GM23338 (cell line): ENCODE measurements at regions not wholly inside any gene's neighbourhood (a gene's known extent, or its start where the extent isn't known, plus 50 kb on each side); places are given as distances from the start of the nearest gene placed in this dataset.

Source experiments
- ATAC-seq: fragments of 200-7000 bp; cut with Tn5 transposase; 3 replicates; pipeline ENCODE4 v1.9.1; 2020
- DNase-seq: peaks from one replicate; pipeline ENCODE4 v3.0.0-alpha.2; 2015; ENCODE audit warnings: low spot score
- H2AFZ ChIP-seq: fragments of 200-600 bp; sonication (generic); 2 replicates; pipeline ENCODE4 v1.8.0; 2016; ENCODE audit warnings: antibody characterized with exemption, mild to moderate bottlenecking, moderate library complexity
- H3F3A ChIP-seq: fragments of 200-600 bp; sonication (generic); replicated peaks from 2 replicates; pipeline ENCODE4 v1.8.0; 2017; ENCODE audit warnings: antibody characterized with exemption, mixed run types, low read depth
- H3K27ac ChIP-seq: fragments of 200-600 bp; sonication (generic); 2 replicates; pipeline ENCODE4 v1.6.1; 2016; ENCODE audit warnings: low read depth
- H3K27me3 ChIP-seq: fragments of 200-600 bp; sonication (generic); 2 replicates; pipeline ENCODE4 v1.8.0; 2016; ENCODE audit warnings: mild to moderate bottlenecking, mixed run types, moderate library complexity; ENCODE audit not compliant: insufficient read depth
- H3K36me3 ChIP-seq: fragments of 200-600 bp; sonication (generic); 2 replicates; pipeline ENCODE4 v1.8.0; 2016; ENCODE audit warnings: mild to moderate bottlenecking; ENCODE audit not compliant: insufficient read depth
- H3K4me1 ChIP-seq: fragments of 200-600 bp; sonication (generic); 2 replicates; pipeline ENCODE4 v1.8.0; 2016; ENCODE audit warnings: mild to moderate bottlenecking, moderate library complexity; ENCODE audit not compliant: insufficient read depth
- H3K4me2 ChIP-seq: fragments of 200-600 bp; sonication (generic); 2 replicates; pipeline ENCODE4 v1.7.1; 2017; ENCODE audit warnings: mixed run types
- H3K4me3 ChIP-seq: fragments of 200-600 bp; sonication (generic); 2 replicates; pipeline ENCODE4 v1.6.1; 2016; ENCODE audit warnings: mixed run types
- H3K79me2 ChIP-seq: fragments of 200-600 bp; sonication (generic); replicated peaks from 2 replicates; pipeline ENCODE4 v1.8.0; 2017; ENCODE audit warnings: mild to moderate bottlenecking; ENCODE audit not compliant: insufficient read depth
- H3K9me2 ChIP-seq: fragments of 200-600 bp; sonication (generic); 2 replicates; pipeline ENCODE4 v1.8.0; 2017; ENCODE audit not compliant: insufficient read depth
- H4K20me1 ChIP-seq: fragments of 200-600 bp; sonication (generic); replicated peaks from 2 replicates; pipeline ENCODE4 v1.8.0; 2017; ENCODE audit warnings: mild to moderate bottlenecking; ENCODE audit not compliant: insufficient read depth
- H3K27ac Mint-ChIP-seq: 2 replicates; pipeline ENCODE4 v1.8.0; 2020; ENCODE audit warnings: inconsistent platforms, mild to moderate bottlenecking, moderate library complexity, mixed read lengths
- H3K27me3 Mint-ChIP-seq: 3 replicates; pipeline ENCODE4 v1.8.0; 2022; ENCODE audit warnings: low read depth, mild to moderate bottlenecking, moderate library complexity, mixed read lengths, inconsistent platforms; ENCODE audit not compliant: insufficient read depth, poor library complexity
- H3K36me3 Mint-ChIP-seq: 3 replicates; pipeline ENCODE4 v1.8.0; 2021; ENCODE audit warnings: low read depth, mild to moderate bottlenecking, inconsistent platforms, moderate library complexity, mixed read lengths
- H3K4me1 Mint-ChIP-seq: 3 replicates; pipeline ENCODE4 v1.8.0; 2020; ENCODE audit warnings: mild to moderate bottlenecking, inconsistent platforms, mixed read lengths
- H3K4me3 Mint-ChIP-seq: 3 replicates; pipeline ENCODE4 v1.8.0; 2021; ENCODE audit warnings: moderate library complexity, mild to moderate bottlenecking, inconsistent platforms, mixed read lengths
- H3K9me3 Mint-ChIP-seq: 3 replicates; pipeline ENCODE4 v1.8.0; 2020; ENCODE audit warnings: moderate library complexity, mild to moderate bottlenecking, inconsistent platforms, mixed read lengths
- CREB1 ChIP-seq: fragments of 250-450 bp; sonication (Bioruptor Pico); IDR thresholded peaks from 2 replicates; pipeline ENCODE4 v1.5.0; 2020; ENCODE audit warnings: low read depth, mild to moderate bottlenecking, moderate library complexity
- EZH2 ChIP-seq: fragments of 200-600 bp; sonication (generic); IDR thresholded peaks from one replicate; pipeline ENCODE4 v1.8.0; 2017; ENCODE audit warnings: antibody characterized with exemption, mild to moderate bottlenecking, low read depth; ENCODE audit not compliant: unreplicated experiment
- EZH2phosphoT487 ChIP-seq: fragments of 200-600 bp; sonication (generic); IDR thresholded peaks from one replicate; pipeline ENCODE4 v1.8.1; 2018; ENCODE audit warnings: antibody characterized with exemption; ENCODE audit not compliant: unreplicated experiment
- JUNB ChIP-seq: IDR thresholded peaks from one replicate; pipeline ENCODE4 v1.6.1; 2016; ENCODE audit warnings: antibody characterized with exemption; ENCODE audit not compliant: unreplicated experiment
- NANOG ChIP-seq: IDR thresholded peaks from 2 replicates; pipeline ENCODE4 v1.6.1; 2016; ENCODE audit warnings: antibody characterized with exemption, borderline replicate concordance
- POLR2AphosphoS5 ChIP-seq: IDR thresholded peaks from 2 replicates; pipeline ENCODE4 v1.6.1; 2016; ENCODE audit warnings: antibody characterized with exemption, low read depth
- STAT1 ChIP-seq: IDR thresholded peaks from one replicate; pipeline ENCODE4 v1.6.1; 2016; ENCODE audit warnings: antibody characterized with exemption; ENCODE audit not compliant: unreplicated experiment
- ZNF114 ChIP-seq: fragments of 250-450 bp; sonication (Bioruptor Pico); IDR thresholded peaks from 2 replicates; pipeline ENCODE4 v1.5.0; 2020; ENCODE audit warnings: mild to moderate bottlenecking, moderate library complexity
- ZNF331 ChIP-seq: fragments of 250-450 bp; sonication (Bioruptor Pico); IDR thresholded peaks from 2 replicates; pipeline ENCODE4 v1.5.0; 2020; ENCODE audit warnings: low read depth, mild to moderate bottlenecking, moderate library complexity
- TF ChIP-seq, protein P1 (sequence below): IDR thresholded peaks from one replicate; pipeline ENCODE4 v1.6.1; 2018; ENCODE audit warnings: antibody characterized with exemption; ENCODE audit not compliant: unreplicated experiment
- TF ChIP-seq, protein P2 (sequence below), 2 experiments: fragments of 200-600 bp in 1 of 2; sonication (generic) in 1 of 2; conservative IDR thresholded peaks; 2 replicates each; pipeline versions ENCODE4 v1.5.1 to v1.6.1; 2016 to 2017; ENCODE audit warnings: antibody characterized with exemption in 2 of 2, low read depth in 2 of 2, mild to moderate bottlenecking in 2 of 2, moderate library complexity in 1 of 2
- TF ChIP-seq, protein P3 (sequence below): fragments of 250-450 bp; sonication (Bioruptor Pico); IDR thresholded peaks from 2 replicates; pipeline ENCODE4 v1.5.0; 2020; ENCODE audit warnings: mild to moderate bottlenecking, moderate library complexity
- TF ChIP-seq, protein P4 (sequence below): IDR thresholded peaks from 2 replicates; pipeline ENCODE4 v1.6.1; 2016; ENCODE audit warnings: antibody characterized with exemption

DNA sequence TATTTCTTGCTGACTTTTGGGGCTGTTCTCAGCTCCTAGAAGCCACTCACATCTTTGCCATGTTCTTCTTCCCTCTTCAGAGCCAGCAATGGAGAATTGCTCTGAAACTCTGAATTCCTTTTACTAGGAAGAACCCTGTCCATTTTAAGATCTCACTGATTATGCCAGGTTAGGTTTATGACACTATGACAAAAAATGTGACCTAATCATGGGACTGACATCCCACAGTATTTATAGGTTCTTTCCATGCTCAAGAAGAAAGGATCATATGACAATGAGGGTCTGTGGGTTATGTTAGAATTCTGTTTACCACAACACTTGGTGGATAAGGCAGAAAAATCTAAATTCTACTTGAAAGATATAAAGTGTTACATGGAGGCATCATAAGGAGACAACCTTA is 263.3 kb upstream of the CITED2 start:
- H3K4me3 Mint-ChIP-seq = no peak overlapping the region
- no peaks in the 10 kb centered on the region for H3K9me3 Mint-ChIP-seq
- H3K27me3 Mint-ChIP-seq = peaks cover 4% of the 10 kb centered on the region
- H3K36me3 Mint-ChIP-seq = no peaks in the 10 kb centered on the region
- Histone ChIP-seq H3K4me2 (no peak overlapping the region), H3K36me3 (no peaks in the 10 kb centered on the region), H3K4me1 (no peaks in the 10 kb centered on the region), H3K79me2 (no peaks in the 10 kb centered on the region), H3K4me3 (no peak overlapping the region), H3K9me2 (peaks cover 6% of the 10 kb centered on the region; the same call in 1 of the 2 replicates), H3F3A (no peaks in the 10 kb centered on the region), H4K20me1 (no peaks in the 10 kb centered on the region), H3K27me3 (no peaks in the 10 kb centered on the region), H3K27ac (no peak overlapping the region), H2AFZ (no peak overlapping the region)
- no peak for DNase-seq
- ATAC-seq = no peak
- no peak for TF ChIP-seq POLR2AphosphoS5
- no peak for TF ChIP-seq NANOG
- TF ChIP-seq, protein P1, sequence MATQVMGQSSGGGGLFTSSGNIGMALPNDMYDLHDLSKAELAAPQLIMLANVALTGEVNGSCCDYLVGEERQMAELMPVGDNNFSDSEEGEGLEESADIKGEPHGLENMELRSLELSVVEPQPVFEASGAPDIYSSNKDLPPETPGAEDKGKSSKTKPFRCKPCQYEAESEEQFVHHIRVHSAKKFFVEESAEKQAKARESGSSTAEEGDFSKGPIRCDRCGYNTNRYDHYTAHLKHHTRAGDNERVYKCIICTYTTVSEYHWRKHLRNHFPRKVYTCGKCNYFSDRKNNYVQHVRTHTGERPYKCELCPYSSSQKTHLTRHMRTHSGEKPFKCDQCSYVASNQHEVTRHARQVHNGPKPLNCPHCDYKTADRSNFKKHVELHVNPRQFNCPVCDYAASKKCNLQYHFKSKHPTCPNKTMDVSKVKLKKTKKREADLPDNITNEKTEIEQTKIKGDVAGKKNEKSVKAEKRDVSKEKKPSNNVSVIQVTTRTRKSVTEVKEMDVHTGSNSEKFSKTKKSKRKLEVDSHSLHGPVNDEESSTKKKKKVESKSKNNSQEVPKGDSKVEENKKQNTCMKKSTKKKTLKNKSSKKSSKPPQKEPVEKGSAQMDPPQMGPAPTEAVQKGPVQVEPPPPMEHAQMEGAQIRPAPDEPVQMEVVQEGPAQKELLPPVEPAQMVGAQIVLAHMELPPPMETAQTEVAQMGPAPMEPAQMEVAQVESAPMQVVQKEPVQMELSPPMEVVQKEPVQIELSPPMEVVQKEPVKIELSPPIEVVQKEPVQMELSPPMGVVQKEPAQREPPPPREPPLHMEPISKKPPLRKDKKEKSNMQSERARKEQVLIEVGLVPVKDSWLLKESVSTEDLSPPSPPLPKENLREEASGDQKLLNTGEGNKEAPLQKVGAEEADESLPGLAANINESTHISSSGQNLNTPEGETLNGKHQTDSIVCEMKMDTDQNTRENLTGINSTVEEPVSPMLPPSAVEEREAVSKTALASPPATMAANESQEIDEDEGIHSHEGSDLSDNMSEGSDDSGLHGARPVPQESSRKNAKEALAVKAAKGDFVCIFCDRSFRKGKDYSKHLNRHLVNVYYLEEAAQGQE = no peak
- no peak for TF ChIP-seq ZNF331 (CRISPR knock-in tag)
- TF ChIP-seq CREB1 = no peak
- TF ChIP-seq, protein P2, sequence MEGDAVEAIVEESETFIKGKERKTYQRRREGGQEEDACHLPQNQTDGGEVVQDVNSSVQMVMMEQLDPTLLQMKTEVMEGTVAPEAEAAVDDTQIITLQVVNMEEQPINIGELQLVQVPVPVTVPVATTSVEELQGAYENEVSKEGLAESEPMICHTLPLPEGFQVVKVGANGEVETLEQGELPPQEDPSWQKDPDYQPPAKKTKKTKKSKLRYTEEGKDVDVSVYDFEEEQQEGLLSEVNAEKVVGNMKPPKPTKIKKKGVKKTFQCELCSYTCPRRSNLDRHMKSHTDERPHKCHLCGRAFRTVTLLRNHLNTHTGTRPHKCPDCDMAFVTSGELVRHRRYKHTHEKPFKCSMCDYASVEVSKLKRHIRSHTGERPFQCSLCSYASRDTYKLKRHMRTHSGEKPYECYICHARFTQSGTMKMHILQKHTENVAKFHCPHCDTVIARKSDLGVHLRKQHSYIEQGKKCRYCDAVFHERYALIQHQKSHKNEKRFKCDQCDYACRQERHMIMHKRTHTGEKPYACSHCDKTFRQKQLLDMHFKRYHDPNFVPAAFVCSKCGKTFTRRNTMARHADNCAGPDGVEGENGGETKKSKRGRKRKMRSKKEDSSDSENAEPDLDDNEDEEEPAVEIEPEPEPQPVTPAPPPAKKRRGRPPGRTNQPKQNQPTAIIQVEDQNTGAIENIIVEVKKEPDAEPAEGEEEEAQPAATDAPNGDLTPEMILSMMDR (conservative IDR thresholded peaks at IDR 0.05; ENCODE audit: low read depth in 2 of 2) = no peak
- no peak for TF ChIP-seq JUNB
- TF ChIP-seq EZH2phosphoT487 = no peak
- TF ChIP-seq, protein P3, sequence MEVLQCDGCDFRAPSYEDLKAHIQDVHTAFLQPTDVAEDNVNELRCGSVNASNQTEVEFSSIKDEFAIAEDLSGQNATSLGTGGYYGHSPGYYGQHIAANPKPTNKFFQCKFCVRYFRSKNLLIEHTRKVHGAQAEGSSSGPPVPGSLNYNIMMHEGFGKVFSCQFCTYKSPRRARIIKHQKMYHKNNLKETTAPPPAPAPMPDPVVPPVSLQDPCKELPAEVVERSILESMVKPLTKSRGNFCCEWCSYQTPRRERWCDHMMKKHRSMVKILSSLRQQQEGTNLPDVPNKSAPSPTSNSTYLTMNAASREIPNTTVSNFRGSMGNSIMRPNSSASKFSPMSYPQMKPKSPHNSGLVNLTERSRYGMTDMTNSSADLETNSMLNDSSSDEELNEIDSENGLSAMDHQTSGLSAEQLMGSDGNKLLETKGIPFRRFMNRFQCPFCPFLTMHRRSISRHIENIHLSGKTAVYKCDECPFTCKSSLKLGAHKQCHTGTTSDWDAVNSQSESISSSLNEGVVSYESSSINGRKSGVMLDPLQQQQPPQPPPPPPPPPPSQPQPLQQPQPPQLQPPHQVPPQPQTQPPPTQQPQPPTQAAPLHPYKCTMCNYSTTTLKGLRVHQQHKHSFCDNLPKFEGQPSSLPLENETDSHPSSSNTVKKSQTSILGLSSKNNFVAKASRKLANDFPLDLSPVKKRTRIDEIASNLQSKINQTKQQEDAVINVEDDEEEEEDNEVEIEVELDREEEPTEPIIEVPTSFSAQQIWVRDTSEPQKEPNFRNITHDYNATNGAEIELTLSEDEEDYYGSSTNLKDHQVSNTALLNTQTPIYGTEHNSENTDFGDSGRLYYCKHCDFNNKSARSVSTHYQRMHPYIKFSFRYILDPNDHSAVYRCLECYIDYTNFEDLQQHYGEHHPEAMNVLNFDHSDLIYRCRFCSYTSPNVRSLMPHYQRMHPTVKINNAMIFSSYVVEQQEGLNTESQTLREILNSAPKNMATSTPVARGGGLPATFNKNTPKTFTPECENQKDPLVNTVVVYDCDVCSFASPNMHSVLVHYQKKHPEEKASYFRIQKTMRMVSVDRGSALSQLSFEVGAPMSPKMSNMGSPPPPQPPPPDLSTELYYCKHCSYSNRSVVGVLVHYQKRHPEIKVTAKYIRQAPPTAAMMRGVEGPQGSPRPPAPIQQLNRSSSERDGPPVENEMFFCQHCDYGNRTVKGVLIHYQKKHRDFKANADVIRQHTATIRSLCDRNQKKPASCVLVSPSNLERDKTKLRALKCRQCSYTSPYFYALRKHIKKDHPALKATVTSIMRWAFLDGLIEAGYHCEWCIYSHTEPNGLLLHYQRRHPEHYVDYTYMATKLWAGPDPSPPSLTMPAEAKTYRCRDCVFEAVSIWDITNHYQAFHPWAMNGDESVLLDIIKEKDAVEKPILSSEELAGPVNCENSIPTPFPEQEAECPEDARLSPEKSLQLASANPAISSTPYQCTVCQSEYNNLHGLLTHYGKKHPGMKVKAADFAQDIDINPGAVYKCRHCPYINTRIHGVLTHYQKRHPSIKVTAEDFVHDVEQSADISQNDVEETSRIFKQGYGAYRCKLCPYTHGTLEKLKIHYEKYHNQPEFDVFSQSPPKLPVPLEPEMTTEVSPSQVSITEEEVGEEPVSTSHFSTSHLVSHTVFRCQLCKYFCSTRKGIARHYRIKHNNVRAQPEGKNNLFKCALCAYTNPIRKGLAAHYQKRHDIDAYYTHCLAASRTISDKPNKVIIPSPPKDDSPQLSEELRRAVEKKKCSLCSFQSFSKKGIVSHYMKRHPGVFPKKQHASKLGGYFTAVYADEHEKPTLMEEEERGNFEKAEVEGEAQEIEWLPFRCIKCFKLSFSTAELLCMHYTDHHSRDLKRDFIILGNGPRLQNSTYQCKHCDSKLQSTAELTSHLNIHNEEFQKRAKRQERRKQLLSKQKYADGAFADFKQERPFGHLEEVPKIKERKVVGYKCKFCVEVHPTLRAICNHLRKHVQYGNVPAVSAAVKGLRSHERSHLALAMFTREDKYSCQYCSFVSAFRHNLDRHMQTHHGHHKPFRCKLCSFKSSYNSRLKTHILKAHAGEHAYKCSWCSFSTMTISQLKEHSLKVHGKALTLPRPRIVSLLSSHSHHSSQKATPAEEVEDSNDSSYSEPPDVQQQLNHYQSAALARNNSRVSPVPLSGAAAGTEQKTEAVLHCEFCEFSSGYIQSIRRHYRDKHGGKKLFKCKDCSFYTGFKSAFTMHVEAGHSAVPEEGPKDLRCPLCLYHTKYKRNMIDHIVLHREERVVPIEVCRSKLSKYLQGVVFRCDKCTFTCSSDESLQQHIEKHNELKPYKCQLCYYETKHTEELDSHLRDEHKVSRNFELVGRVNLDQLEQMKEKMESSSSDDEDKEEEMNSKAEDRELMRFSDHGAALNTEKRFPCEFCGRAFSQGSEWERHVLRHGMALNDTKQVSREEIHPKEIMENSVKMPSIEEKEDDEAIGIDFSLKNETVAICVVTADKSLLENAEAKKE (CRISPR knock-in tag) = no peak
- no peak for TF ChIP-seq ZNF114
- TF ChIP-seq, protein P4, sequence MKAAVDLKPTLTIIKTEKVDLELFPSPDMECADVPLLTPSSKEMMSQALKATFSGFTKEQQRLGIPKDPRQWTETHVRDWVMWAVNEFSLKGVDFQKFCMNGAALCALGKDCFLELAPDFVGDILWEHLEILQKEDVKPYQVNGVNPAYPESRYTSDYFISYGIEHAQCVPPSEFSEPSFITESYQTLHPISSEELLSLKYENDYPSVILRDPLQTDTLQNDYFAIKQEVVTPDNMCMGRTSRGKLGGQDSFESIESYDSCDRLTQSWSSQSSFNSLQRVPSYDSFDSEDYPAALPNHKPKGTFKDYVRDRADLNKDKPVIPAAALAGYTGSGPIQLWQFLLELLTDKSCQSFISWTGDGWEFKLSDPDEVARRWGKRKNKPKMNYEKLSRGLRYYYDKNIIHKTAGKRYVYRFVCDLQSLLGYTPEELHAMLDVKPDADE = no peak
- no peak for TF ChIP-seq EZH2
- TF ChIP-seq STAT1 = no peak
- H3K27ac Mint-ChIP-seq = no peak overlapping the region
- H3K4me1 Mint-ChIP-seq = no peaks in the 10 kb centered on the region
